Naive thymus-derived CD4-positive, alpha-beta T cell (primary cell): ENCODE measurements at regions not wholly inside any gene's neighbourhood (a gene's known extent, or its start where the extent isn't known, plus 50 kb on each side); places are given as distances from the start of the nearest gene placed in this dataset.

Experiments used
- ATAC-seq: fragments of 150-1000 bp; cut with Tn5 transposase; 2 replicates; pipeline ENCODE4 v1.10.0; 2021; ENCODE audit warnings: mild to moderate bottlenecking, moderate library complexity
- CTCF ChIA-PET: fragments of 350-600 bp; sonication (Branson Sonifier 250); formaldehyde crosslinking; loops from one replicate; lab custom pipeline; 2021; ENCODE audit warnings: antibody characterized with exemption; lab: Charles Lee
- POLR2A ChIA-PET: fragments of 350-600 bp; sonication (Branson Sonifier 250); formaldehyde crosslinking; loops from one replicate; lab custom pipeline; 2021; ENCODE audit warnings: antibody characterized with exemption, inconsistent platforms; lab: Charles Lee
- DNase-seq, 9 donors: peaks; one replicate each; pipeline versions ENCODE4 v3.0.0 to v3.0.0-alpha.2; 2020 to 2022; ENCODE audit warnings: mixed read lengths in 1 of 9
- H3K27ac ChIP-seq: one replicate; pipeline ENCODE4 v1.7.0; 2013; ENCODE audit warnings: mild to moderate bottlenecking, low read depth, low read length, moderate library complexity
- H3K27me3 ChIP-seq, 2 donors: one replicate each; pipeline ENCODE4 v1.7.0; 2013; ENCODE audit warnings: low read length in 2 of 2, mild to moderate bottlenecking in 2 of 2, moderate library complexity in 2 of 2; ENCODE audit not compliant: control insufficient read depth in 2 of 2, insufficient read depth in 2 of 2
- H3K36me3 ChIP-seq, 3 experiments: 1 replicate in 2 of 3; 2 replicates in 1 of 3; pipeline ENCODE4 v1.7.0; 2013; ENCODE audit warnings: low read length in 3 of 3, mild to moderate bottlenecking in 3 of 3, moderate library complexity in 1 of 3; ENCODE audit not compliant: insufficient read depth in 3 of 3, control insufficient read depth in 2 of 3
- H3K4me1 ChIP-seq, 2 donors: one replicate each; pipeline ENCODE4 v1.7.0; 2013; ENCODE audit warnings: low read length in 2 of 2, mild to moderate bottlenecking in 2 of 2, moderate library complexity in 1 of 2; ENCODE audit not compliant: control insufficient read depth in 2 of 2, insufficient read depth in 2 of 2
- H3K4me3 ChIP-seq: 2 replicates; pipeline ENCODE4 v1.7.0; 2013; ENCODE audit warnings: mild to moderate bottlenecking, low read length
- H3K9me3 ChIP-seq, 3 experiments: 1 replicate in 2 of 3; 2 replicates in 1 of 3; pipeline ENCODE4 v1.7.0; 2013; ENCODE audit warnings: low read length in 3 of 3; ENCODE audit not compliant: control insufficient read depth in 2 of 3
- H3K27ac Mint-ChIP-seq, 9 donors: one replicate each; pipeline ENCODE4 v1.8.0; 2020 to 2022; ENCODE audit warnings: mixed read lengths in 9 of 9, mild to moderate bottlenecking in 8 of 9, moderate library complexity in 5 of 9, inconsistent platforms in 2 of 9
- H3K27me3 Mint-ChIP-seq, 5 donors: one replicate each; pipeline ENCODE4 v1.8.0; 2021 to 2022; ENCODE audit warnings: mixed read lengths in 5 of 5, mild to moderate bottlenecking in 1 of 5
- H3K36me3 Mint-ChIP-seq, 5 donors: one replicate each; pipeline ENCODE4 v1.8.0; 2020 to 2022; ENCODE audit warnings: mixed read lengths in 5 of 5, mild to moderate bottlenecking in 3 of 5, inconsistent platforms in 1 of 5
- H3K4me1 Mint-ChIP-seq, 7 donors: one replicate each; pipeline ENCODE4 v1.8.0; 2020 to 2022; ENCODE audit warnings: mixed read lengths in 7 of 7, mild to moderate bottlenecking in 3 of 7, inconsistent platforms in 1 of 7
- H3K4me3 Mint-ChIP-seq, 10 donors: one replicate each; pipeline ENCODE4 v1.8.0; 2020 to 2022; ENCODE audit warnings: mild to moderate bottlenecking in 10 of 10, mixed read lengths in 10 of 10, moderate library complexity in 6 of 10, inconsistent platforms in 2 of 10
- H3K9me3 Mint-ChIP-seq, 11 donors: one replicate each; pipeline ENCODE4 v1.8.0; 2020 to 2022; ENCODE audit warnings: mixed read lengths in 11 of 11, mild to moderate bottlenecking in 4 of 11, inconsistent platforms in 1 of 11, moderate library complexity in 1 of 11
- intact Hi-C, 2 donors: fragments of 100-400 bp; cut with micrococcal nuclease; formaldehyde crosslinking; loops; one replicate each; pipeline ENCODE4 v1.15.1; 2023

GRCh38 chr3:82022836-82023235, 261.4 kb upstream of the GBE1 start:
- ATAC-seq: no peak
- H3K4me3 ChIP-seq: no peak overlapping the region
- no peaks in the 10 kb centered on the region for H3K9me3 ChIP-seq
- ChIA-PET CTCF (no interaction called here), POLR2A (no interaction called here)
- Mint-ChIP-seq H3K36me3 (no peaks in the 10 kb centered on the region), H3K27ac (no peak overlapping the region), H3K4me3 (no peak overlapping the region), H3K9me3 (peaks cover 0 to 4% (median 0%) of the 10 kb centered on the region in 11 donors), H3K4me1 (no peaks in the 10 kb centered on the region), H3K27me3 (no peaks in the 10 kb centered on the region)
- no peaks in the 10 kb centered on the region for H3K4me1 ChIP-seq
- intact Hi-C loops: no loop called here
- DNase-seq: no peak
- H3K36me3 ChIP-seq: no peaks in the 10 kb centered on the region
- H3K27me3 ChIP-seq: no peaks in the 10 kb centered on the region
- no peak overlapping the region for H3K27ac ChIP-seq

DNA sequence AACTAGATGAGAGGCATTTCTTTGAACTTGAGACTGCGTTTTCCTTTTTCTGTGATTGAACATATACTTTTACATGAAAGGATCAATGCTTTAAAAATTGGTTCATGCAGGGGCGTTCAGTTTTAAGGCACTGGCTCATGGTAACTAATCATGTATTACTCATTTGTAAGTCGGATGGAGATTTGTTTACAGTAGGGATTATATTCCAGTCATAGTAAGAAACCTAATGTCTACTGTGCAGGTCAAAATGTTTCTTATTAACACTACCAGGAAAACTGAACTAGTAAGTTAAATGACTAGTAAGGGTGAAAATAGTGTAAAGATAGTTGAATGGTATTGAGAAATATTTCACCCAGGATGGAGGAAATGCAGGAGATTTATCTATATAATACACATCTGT, 258.8 kb upstream of the GBE1 start:
- no peaks in the 10 kb centered on the region for H3K27me3 Mint-ChIP-seq
- POLR2A ChIA-PET: no interaction called here
- H3K36me3 Mint-ChIP-seq: no peaks in the 10 kb centered on the region
- no peaks in the 10 kb centered on the region for H3K27me3 ChIP-seq
- no peak overlapping the region for H3K27ac Mint-ChIP-seq
- H3K9me3 ChIP-seq: no peaks in the 10 kb centered on the region
- no peak overlapping the region for H3K4me3 Mint-ChIP-seq
- DNase-seq (no peak), ATAC-seq (no peak)
- no peaks in the 10 kb centered on the region for H3K36me3 ChIP-seq
- no peaks in the 10 kb centered on the region for H3K4me1 ChIP-seq
- intact Hi-C loops: no loop called here
- no peak overlapping the region for H3K27ac ChIP-seq
- H3K9me3 Mint-ChIP-seq: peaks cover 0 to 7% (median 3%) of the 10 kb centered on the region in 11 donors
- H3K4me3 ChIP-seq: no peak overlapping the region
- no peaks in the 10 kb centered on the region for H3K4me1 Mint-ChIP-seq
- CTCF ChIA-PET: no interaction called here

GRCh38 chr3:82015241-82015640, 253.8 kb upstream of the GBE1 start:
- Histone ChIP-seq H3K27ac (no peak overlapping the region), H3K36me3 (no peaks in the 10 kb centered on the region), H3K4me3 (no peak overlapping the region), H3K9me3 (no peaks in the 10 kb centered on the region), H3K27me3 (no peaks in the 10 kb centered on the region), H3K4me1 (no peaks in the 10 kb centered on the region)
- Mint-ChIP-seq H3K36me3 (no peaks in the 10 kb centered on the region), H3K9me3 (peaks cover 0 to 19% (median 6%) of the 10 kb centered on the region in 11 donors), H3K27me3 (no peaks in the 10 kb centered on the region), H3K4me3 (no peak overlapping the region), H3K27ac (no peak overlapping the region), H3K4me1 (no peaks in the 10 kb centered on the region)
- ChIA-PET POLR2A (no interaction called here), CTCF (no interaction called here)
- ATAC-seq (no peak), DNase-seq (no peak)
- intact Hi-C loops: no loop called here

- no peak for ATAC-seq
- Histone ChIP-seq H3K36me3 (no peaks in the 10 kb centered on the region), H3K9me3 (no peaks in the 10 kb centered on the region), H3K4me1 (no peaks in the 10 kb centered on the region), H3K27me3 (no peaks in the 10 kb centered on the region), H3K27ac (no peak overlapping the region), H3K4me3 (no peak overlapping the region)
- DNase-seq: no peak
- peaks cover 0 to 23% (median 9%) of the 10 kb centered on the region in 11 donors for H3K9me3 Mint-ChIP-seq
- no peak overlapping the region for H3K27ac Mint-ChIP-seq
- ChIA-PET CTCF (no interaction called here), POLR2A (no interaction called here)
- H3K36me3 Mint-ChIP-seq: no peaks in the 10 kb centered on the region
- H3K4me3 Mint-ChIP-seq: no peak overlapping the region
- intact Hi-C loops: no loop called here
- no peaks in the 10 kb centered on the region for H3K4me1 Mint-ChIP-seq
- peaks cover 0 to 4% (median 0%) of the 10 kb centered on the region in 5 donors for H3K27me3 Mint-ChIP-seq
Measured at GRCh38 chr3:82012775-82013174, 251.3 kb upstream of the GBE1 start.

- no peak for ATAC-seq
- intact Hi-C loops: no loop called here
- H3K4me1 Mint-ChIP-seq: no peaks in the 10 kb centered on the region
- no peaks in the 10 kb centered on the region for H3K27me3 ChIP-seq
- no peaks in the 10 kb centered on the region for H3K4me1 ChIP-seq
- no peak overlapping the region for H3K27ac ChIP-seq
- ChIA-PET POLR2A (no interaction called here), CTCF (no interaction called here)
- no peak overlapping the region for H3K4me3 Mint-ChIP-seq
- H3K9me3 ChIP-seq: no peaks in the 10 kb centered on the region
- no peak for DNase-seq
- no peak overlapping the region for H3K4me3 ChIP-seq
- H3K9me3 Mint-ChIP-seq: peaks cover 0 to 33% (median 8%) of the 10 kb centered on the region in 11 donors
- H3K36me3 ChIP-seq: no peaks in the 10 kb centered on the region
- no peak overlapping the region for H3K27ac Mint-ChIP-seq
- no peaks in the 10 kb centered on the region for H3K36me3 Mint-ChIP-seq
- H3K27me3 Mint-ChIP-seq: peaks cover 0 to 4% (median 0%) of the 10 kb centered on the region in 5 donors
Measured at GRCh38 chr3:82011336-82011735, 249.9 kb upstream of the GBE1 start.

DNA sequence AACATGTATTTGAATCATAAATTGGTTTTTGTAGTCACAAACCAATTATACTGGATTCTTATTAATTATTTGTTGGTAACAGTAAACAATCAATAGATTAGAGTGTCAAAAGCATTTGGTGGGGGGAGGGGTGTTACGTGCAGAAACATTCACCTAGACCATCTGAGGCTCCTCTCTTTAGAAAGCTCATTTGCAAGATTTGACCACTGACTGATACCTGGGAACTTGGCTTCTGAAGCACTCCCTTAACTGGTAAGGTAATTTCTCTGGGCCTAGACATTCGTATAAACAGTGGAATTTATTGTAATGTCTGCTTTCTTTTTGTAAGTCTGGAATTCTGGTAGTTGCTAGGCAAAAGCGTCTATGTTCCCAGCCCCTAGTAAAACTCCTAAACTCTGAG, 243.8 kb upstream of the GBE1 start:
- ChIA-PET CTCF (no interaction called here), POLR2A (no interaction called here)
- H3K4me1 ChIP-seq: no peaks in the 10 kb centered on the region
- ATAC-seq (no peak), DNase-seq (no peak)
- Mint-ChIP-seq H3K9me3 (peaks cover 0 to 14% (median 3%) of the 10 kb centered on the region in 11 donors), H3K27me3 (peaks cover 0 to 5% (median 4%) of the 10 kb centered on the region in 5 donors), H3K4me3 (no peak overlapping the region), H3K36me3 (no peaks in the 10 kb centered on the region), H3K27ac (no peak overlapping the region), H3K4me1 (no peaks in the 10 kb centered on the region)
- no peaks in the 10 kb centered on the region for H3K27me3 ChIP-seq
- H3K36me3 ChIP-seq: no peaks in the 10 kb centered on the region
- no peak overlapping the region for H3K4me3 ChIP-seq
- H3K27ac ChIP-seq: no peak overlapping the region
- no peaks in the 10 kb centered on the region for H3K9me3 ChIP-seq
- intact Hi-C loops: no loop called here

GRCh38 chr3:82004266-82004665, 242.8 kb upstream of the GBE1 start:
- no peaks in the 10 kb centered on the region for H3K4me1 ChIP-seq
- Mint-ChIP-seq H3K27ac (no peak overlapping the region), H3K27me3 (peaks cover 0 to 5% (median 4%) of the 10 kb centered on the region in 5 donors), H3K4me3 (no peak overlapping the region), H3K4me1 (no peaks in the 10 kb centered on the region), H3K36me3 (no peaks in the 10 kb centered on the region), H3K9me3 (peaks cover 0 to 14% (median 3%) of the 10 kb centered on the region in 11 donors)
- ChIA-PET POLR2A (no interaction called here), CTCF (no interaction called here)
- no peaks in the 10 kb centered on the region for H3K9me3 ChIP-seq
- ATAC-seq (no peak), DNase-seq (no peak)
- H3K27ac ChIP-seq: no peak overlapping the region
- intact Hi-C loops: no loop called here
- no peaks in the 10 kb centered on the region for H3K36me3 ChIP-seq
- no peak overlapping the region for H3K4me3 ChIP-seq
- H3K27me3 ChIP-seq: no peaks in the 10 kb centered on the region
